ENCODE measurements at regions not wholly inside any gene's neighbourhood (a gene's known extent, or its start where the extent isn't known, plus 50 kb on each side); places are given as distances from the start of the nearest gene placed in this dataset.

GRCh38 chr12:88752183-88752582 lies 171.9 kb upstream of the KITLG start:
- no peak for FAIRE-seq
- no peak for DNase-seq (ENCODE audit: insufficient read length, low spot score)
- TF ChIP-seq POLR2A (IDR thresholded peaks at IDR 0.05; ENCODE audit: low read depth, low read length), result no peak

DNA sequence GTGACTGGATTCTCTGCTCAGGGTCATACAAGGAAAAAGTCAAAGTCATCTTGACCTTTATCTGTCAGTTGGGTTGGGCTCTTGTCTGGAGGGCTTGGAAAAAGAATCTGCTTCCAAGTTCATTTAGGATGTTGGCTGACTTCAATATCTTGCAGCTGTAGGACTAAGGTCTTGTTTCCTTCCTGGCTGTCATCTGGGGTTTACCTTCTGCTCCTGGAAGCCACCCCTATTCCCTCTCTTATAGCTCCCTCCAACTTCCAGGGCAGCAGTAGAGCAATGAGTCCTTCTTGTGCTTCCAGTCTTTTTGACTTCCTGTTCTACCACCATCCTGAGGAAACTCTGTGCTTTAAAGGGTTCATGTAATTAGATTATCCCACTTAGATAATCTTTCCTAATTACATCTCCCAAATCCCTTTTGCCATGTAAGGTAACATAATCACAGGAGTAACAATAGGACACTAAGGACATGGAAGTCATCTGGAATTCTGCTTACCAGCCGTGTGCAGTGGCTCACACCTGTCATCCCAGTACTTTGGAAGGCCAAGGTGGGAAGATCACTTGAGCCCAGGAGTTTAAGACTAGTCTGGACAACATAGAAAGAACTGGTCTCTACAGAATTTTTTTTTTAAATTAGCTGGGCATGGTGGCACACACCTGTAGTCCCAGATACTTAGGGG lies 170.7 kb upstream of the KITLG start:
- TF ChIP-seq POLR2A (IDR thresholded peaks at IDR 0.05; ENCODE audit: low read depth, low read length), result no peak
- FAIRE-seq (no peak), DNase-seq (ENCODE audit: insufficient read length, low spot score) (no peak)

DNA sequence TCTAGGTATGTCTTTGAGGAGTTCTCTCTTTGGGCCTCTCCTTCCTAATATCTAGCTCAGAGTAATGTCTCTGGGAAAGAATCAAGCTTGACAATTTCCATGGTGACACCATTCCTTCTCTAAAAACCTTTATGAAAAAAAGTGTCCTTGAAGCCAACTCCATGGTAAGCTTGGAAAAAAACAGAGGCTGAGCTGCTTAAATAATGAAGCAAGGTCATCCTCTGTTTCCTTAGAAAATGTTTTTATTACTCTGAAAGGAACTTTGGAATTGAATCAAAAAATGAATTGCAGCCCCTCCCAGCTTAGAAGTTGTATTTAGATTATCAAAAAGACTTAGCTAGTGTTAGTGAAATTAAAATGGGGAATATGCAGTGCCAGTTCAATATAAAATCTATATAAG lies 166.1 kb upstream of the KITLG start:
- no peak for TF ChIP-seq POLR2A (IDR thresholded peaks at IDR 0.05; ENCODE audit: low read depth, low read length)
- FAIRE-seq, result no peak
- no peak for DNase-seq (ENCODE audit: insufficient read length, low spot score)

DNA sequence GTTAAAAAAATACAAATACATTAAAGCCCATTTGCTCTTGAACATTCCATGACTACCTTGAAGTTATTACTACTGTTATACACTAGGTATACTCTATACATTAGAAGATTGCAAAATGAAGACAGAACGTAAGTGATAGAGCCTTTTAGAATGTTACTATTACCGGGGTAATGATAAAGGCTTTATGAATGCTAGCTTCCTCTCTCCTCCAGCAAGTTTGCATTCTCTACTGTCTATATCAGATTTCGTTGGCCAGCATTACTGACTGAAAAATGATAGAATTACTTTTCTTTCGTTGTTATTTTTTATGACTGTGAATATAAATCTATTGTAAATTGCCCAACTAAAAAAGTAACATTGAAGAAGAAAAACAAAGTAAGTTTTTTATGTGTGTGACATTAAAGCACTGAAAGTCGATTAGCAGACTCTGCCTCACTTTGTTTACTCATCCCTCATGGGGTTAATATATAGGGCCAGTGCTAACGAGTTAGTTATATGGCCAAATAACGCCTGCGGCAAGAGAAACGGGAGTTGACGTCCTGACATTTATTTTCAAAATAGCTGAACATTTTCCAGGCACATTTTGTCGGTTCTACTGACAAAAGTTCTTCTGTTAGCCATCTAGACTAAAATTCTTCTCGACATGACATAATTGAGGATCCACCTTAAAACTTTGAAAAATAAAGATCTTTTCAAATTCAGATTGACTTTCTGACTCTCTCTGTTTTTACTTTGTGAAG lies 163.8 kb upstream of the KITLG start:
- DNase-seq (ENCODE audit: insufficient read length, low spot score), result no peak
- no peak for FAIRE-seq
- no peak for TF ChIP-seq POLR2A (IDR thresholded peaks at IDR 0.05; ENCODE audit: low read depth, low read length)

DNA sequence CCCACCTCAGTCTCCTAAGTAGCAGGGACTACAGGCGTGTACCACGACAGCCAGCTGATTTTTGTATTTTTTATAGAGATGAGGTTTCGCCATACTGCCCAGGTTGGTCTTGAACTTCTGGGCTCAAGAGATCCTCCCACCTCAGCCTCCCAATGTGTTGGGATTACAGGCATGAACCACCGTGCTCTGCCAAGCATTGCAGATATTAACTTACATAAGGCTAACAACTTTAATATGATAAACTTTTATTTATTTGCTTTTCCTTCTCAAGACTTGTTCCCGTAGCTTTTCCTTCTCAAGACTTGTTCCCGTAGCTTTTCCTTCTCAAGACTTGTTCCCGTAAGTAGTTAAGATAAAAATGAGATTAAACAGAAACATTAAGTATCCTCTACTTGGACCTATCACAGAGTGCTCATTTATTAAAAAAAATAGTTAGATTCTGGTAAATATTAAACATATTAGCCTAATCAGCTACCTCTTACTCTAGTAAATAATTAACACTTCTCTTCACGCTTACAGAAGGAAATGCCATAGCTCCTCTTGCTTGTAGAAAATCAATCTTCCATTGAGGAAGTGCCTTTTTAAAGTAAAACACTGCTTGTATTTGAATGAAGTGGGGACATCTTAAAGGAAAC lies 157.7 kb upstream of the KITLG start:
- no peak for FAIRE-seq
- no peak for DNase-seq (ENCODE audit: insufficient read length, low spot score)
- TF ChIP-seq POLR2A (IDR thresholded peaks at IDR 0.05; ENCODE audit: low read depth, low read length), result no peak

- no peak for FAIRE-seq
- no peak for TF ChIP-seq POLR2A (IDR thresholded peaks at IDR 0.05; ENCODE audit: low read depth, low read length)
- DNase-seq (ENCODE audit: insufficient read length, low spot score), result no peak
Observed at GRCh38 chr12:88736031-88736430, 155.8 kb upstream of the KITLG start.

- DNase-seq (ENCODE audit: insufficient read length, low spot score) (no peak), FAIRE-seq (peak; percentile 55)
- no peak for TF ChIP-seq POLR2A (IDR thresholded peaks at IDR 0.05; ENCODE audit: low read depth, low read length)
Observed at GRCh38 chr12:88733008-88733407, 152.7 kb upstream of the KITLG start.

- FAIRE-seq, result no peak
- no peak for DNase-seq (ENCODE audit: insufficient read length, low spot score)
- no peak for TF ChIP-seq POLR2A (IDR thresholded peaks at IDR 0.05; ENCODE audit: low read depth, low read length)
Observed at GRCh38 chr12:88729196-88729595, 148.9 kb upstream of the KITLG start.

- FAIRE-seq (peak; percentile 48), DNase-seq (ENCODE audit: insufficient read length, low spot score) (no peak)
- TF ChIP-seq POLR2A (IDR thresholded peaks at IDR 0.05; ENCODE audit: low read depth, low read length), result no peak
Observed at GRCh38 chr12:88726806-88727720, 146.8 kb upstream of the KITLG start.

GRCh38 chr12:88725592-88726143 lies 145.4 kb upstream of the KITLG start:
- FAIRE-seq (no peak), DNase-seq (ENCODE audit: insufficient read length, low spot score) (no peak)
- no peak for TF ChIP-seq POLR2A (IDR thresholded peaks at IDR 0.05; ENCODE audit: low read depth, low read length)

GRCh38 chr12:88723219-88723618 lies 142.9 kb upstream of the KITLG start:
- FAIRE-seq (no peak), DNase-seq (ENCODE audit: insufficient read length, low spot score) (no peak)
- TF ChIP-seq POLR2A (IDR thresholded peaks at IDR 0.05; ENCODE audit: low read depth, low read length), result no peak

DNA sequence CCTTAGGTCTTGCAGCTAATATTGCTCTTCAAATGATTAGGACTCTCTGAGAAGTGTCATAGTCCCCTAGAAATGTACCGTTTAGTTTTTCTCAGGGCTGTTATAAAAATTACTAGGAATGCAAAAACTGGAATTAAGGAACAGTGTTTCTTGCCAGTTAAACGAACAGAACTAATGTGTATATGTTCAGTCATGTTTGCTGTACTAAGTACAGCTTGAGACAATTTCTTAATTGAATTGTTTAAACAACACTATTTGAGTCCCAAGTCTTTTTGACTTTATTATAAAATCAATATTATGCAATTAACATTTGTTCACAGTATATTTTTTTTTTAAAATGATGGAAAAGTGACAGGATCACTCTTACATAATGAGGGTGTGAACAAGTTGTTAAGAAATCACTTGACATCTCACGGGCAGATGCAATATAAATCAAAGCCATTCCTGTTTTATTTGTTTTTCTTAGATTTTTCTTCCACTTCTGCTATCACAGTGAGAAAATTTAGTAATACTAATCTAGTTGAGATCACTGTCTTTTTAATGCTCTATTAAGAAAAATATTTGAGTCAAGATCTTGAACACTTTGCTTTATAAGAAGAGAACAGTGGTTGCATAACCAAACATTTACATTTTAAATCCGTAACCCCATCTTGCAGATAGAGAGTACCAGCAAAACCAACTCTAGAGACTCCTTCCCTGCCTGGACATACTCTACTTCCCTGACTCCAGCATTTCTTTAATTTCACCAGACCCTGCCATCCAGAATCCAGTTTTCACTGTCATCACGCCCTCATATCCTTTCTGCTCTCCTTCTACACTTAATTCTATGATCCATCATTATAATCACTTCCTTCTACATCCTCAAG lies 140.7 kb upstream of the KITLG start:
- no peak for DNase-seq (ENCODE audit: insufficient read length, low spot score)
- TF ChIP-seq POLR2A (IDR thresholded peaks at IDR 0.05; ENCODE audit: low read depth, low read length), result no peak
- no peak for FAIRE-seq

DNA sequence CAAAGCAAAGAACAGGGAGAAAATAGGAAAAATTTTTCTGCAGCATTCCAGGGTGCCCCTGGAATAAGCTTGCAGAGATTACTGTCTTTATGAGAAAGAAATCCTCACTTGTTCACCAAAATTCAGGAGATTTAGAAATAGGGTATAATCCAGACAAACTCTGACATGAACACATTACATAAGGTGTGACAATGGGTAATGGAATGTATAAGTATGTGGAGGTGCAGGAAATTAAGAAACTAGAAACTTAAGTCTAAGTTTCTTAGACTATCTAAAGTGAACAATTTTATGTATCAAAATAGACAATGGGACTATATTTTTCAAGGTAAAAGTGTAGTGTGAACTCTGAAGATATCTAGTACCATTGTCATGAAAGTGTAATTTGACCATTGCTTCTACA lies 140.0 kb upstream of the KITLG start:
- no peak for TF ChIP-seq POLR2A (IDR thresholded peaks at IDR 0.05; ENCODE audit: low read depth, low read length)
- FAIRE-seq, result no peak
- DNase-seq (ENCODE audit: insufficient read length, low spot score), result no peak
